Ovary (tissue), 7 donors: ENCODE measurements at regions not wholly inside any gene's neighbourhood (a gene's known extent, or its start where the extent isn't known, plus 50 kb on each side); places are given as distances from the start of the nearest gene placed in this dataset.

Experiments used
- DNase-seq, 5 donors: peaks; one replicate each; pipeline ENCODE4 v3.0.0-alpha.2; 2019 to 2020
- H3K27ac ChIP-seq, 2 donors: fragments of 200-600 bp; one replicate each; pipeline versions ENCODE4 v1.5.1 to v1.8.0; 2019 to 2022
- H3K27me3 ChIP-seq: fragments of 200-600 bp; one replicate; pipeline ENCODE4 v1.8.0; 2022
- H3K36me3 ChIP-seq: fragments of 200-600 bp; sonication (generic); one replicate; pipeline ENCODE4 v1.5.1; 2019
- H3K4me1 ChIP-seq: one replicate; pipeline ENCODE4 v1.8.1; 2013; ENCODE audit warnings: mild to moderate bottlenecking, moderate library complexity; ENCODE audit not compliant: insufficient read depth
- H3K4me3 ChIP-seq: fragments of 200-600 bp; sonication (generic); one replicate; pipeline ENCODE4 v1.5.1; 2017
- H3K9me3 ChIP-seq, 2 donors: fragments of 200-600 bp in 1 of 2; sonication (generic) in 1 of 2; one replicate each; pipeline versions ENCODE4 v1.5.1 to v1.8.1; 2013 to 2019; ENCODE audit warnings: mild to moderate bottlenecking in 1 of 2, moderate library complexity in 1 of 2
- EP300 ChIP-seq: sonication (generic); formaldehyde crosslinking; IDR thresholded peaks from one replicate; pipeline ENCODE4 v1.6.1; 2017; ENCODE audit warnings: antibody characterized with exemption
- POLR2A ChIP-seq: fragments of 450-650 bp; IDR thresholded peaks from one replicate; pipeline ENCODE4 v1.6.1; 2017; ENCODE audit warnings: antibody characterized with exemption, mild to moderate bottlenecking, moderate library complexity
- WGBS, 3 donors: extraction: QIAGEN DNeasy Blood & Tissue Kit in 1 of 3; methylation state at CpG; one replicate each; pipeline versions ENCODE4 v1.1.5 to v1.1.7; 2013 to 2017; 5-methylcytosine and 5-hydroxymethylcytosine counted together
- intact Hi-C, 4 donors: fragments of 100-400 bp; cut with DNase I; formaldehyde crosslinking; loops; one replicate each; pipeline versions ENCODE4 v1.11.0 to v1.15.1; 2022 to 2023
- TF ChIP-seq, protein P1 (sequence below), 3 donors: fragments of 450-650 bp in 2 of 3; fragments of 200-600 bp in 1 of 3; IDR thresholded peaks; one replicate each; pipeline versions ENCODE4 v1.5.1 to v1.8.0; 2016 to 2022; ENCODE audit warnings: antibody characterized with exemption in 3 of 3, mild to moderate bottlenecking in 1 of 3
- donor health status: DM: no; HTN: no; CAD: no; lungs with moderate emphysema.
- donor health status: DM: no; HTN: no; CAD: no.
- donor health status: Bipolar disorder and iron deficiency.
- donor health status: DM: no; HTN: no; CAD: no.
- donor health status: DM: yes; HTN: yes; CAD: no.

GRCh38 chr2:16180631-16181030 is 240.3 kb downstream of the MYCN start:
- no peak for DNase-seq
- intact Hi-C loops: no loop called here
- TF ChIP-seq EP300 (no peak), POLR2A (no peak)
- TF ChIP-seq, protein P1, sequence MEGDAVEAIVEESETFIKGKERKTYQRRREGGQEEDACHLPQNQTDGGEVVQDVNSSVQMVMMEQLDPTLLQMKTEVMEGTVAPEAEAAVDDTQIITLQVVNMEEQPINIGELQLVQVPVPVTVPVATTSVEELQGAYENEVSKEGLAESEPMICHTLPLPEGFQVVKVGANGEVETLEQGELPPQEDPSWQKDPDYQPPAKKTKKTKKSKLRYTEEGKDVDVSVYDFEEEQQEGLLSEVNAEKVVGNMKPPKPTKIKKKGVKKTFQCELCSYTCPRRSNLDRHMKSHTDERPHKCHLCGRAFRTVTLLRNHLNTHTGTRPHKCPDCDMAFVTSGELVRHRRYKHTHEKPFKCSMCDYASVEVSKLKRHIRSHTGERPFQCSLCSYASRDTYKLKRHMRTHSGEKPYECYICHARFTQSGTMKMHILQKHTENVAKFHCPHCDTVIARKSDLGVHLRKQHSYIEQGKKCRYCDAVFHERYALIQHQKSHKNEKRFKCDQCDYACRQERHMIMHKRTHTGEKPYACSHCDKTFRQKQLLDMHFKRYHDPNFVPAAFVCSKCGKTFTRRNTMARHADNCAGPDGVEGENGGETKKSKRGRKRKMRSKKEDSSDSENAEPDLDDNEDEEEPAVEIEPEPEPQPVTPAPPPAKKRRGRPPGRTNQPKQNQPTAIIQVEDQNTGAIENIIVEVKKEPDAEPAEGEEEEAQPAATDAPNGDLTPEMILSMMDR (IDR thresholded peaks at IDR 0.05): no peak
- H3K27me3 ChIP-seq: no peaks in the 10 kb centered on the region
- no peaks in the 10 kb centered on the region for H3K9me3 ChIP-seq
- WGBS, 3 donors: 91 to 94% (median 94%) methylated on average over 6 of the region's 6 CpGs
- H3K4me3 ChIP-seq: no peak overlapping the region
- no peak overlapping the region for H3K27ac ChIP-seq
- H3K4me1 ChIP-seq: no peaks in the 10 kb centered on the region
- H3K36me3 ChIP-seq: no peaks in the 10 kb centered on the region

DNA sequence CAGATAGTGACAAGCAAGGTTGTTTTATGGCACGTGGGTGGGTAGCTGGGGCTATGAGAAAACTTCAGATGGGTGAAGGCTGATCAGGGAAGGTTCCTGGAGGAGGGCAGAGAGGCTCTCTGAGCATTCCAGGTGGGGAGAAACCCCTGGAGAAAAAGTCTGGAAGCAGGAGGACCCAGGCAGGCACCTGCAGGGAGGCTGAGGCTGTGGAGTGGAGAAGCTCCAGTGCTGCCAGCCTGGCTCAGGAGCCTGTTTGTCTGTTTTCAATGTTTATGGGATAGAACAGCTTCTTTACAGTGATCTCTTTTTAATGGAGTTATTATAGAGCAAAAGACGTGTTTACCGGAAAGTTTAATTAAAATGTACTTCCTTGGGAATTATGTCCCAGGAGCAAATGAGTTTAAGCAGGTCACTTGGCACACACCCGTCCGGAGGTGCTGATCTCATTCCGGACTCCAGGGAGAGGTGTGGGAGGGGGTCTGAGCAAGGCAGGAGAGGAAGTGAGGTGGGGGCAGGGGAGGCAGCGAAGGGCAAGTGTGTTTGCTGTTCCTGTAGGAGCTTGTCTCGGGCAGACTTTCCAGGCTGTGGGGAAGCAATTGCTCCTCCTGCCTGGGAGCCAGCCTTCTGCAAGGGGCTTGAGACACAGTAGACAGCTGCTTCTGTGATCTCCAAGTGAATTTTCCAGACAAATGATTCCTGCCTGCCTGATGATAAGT is 239.5 kb downstream of the MYCN start:
- TF ChIP-seq, protein P1 (IDR thresholded peaks at IDR 0.05): no peak
- no peak for TF ChIP-seq EP300
- TF ChIP-seq POLR2A: no peak
- Histone ChIP-seq H3K36me3 (no peaks in the 10 kb centered on the region), H3K27ac (no peak overlapping the region), H3K4me3 (no peak overlapping the region), H3K4me1 (no peaks in the 10 kb centered on the region), H3K27me3 (no peaks in the 10 kb centered on the region), H3K9me3 (no peaks in the 10 kb centered on the region)
- no peak for DNase-seq
- 32 to 37% (median 34%) methylated on average over 8 of the region's 8 CpGs for WGBS, 3 donors
- intact Hi-C loops: no loop called here

DNA sequence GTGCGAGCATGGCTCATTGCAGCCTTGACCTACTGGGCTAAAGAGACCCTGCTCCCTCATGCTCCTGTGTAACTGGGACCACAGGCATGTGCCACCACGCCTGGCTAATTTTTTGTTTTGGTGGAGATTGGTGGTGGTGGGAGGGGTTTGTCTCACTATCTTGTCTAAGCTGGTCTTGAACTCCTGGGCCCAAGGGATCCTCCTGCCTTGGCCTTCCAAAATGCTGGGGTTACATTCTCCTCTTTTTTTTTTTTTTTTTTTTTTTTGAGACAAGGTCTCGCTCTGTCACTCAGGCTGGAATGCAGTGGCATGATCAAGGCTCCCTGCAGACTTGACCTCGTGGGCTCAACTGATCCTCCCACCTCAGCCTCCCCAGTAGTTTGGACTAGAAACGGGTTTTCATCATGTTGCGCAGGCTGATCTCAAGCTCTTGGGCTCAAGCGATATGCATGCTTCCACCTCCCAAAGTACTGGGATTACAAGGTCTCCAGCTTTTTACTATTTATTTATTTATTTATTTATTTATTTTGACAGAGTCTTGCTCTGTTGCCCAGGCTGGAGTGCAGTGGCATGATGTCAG is 238.3 kb downstream of the MYCN start:
- TF ChIP-seq, protein P1 (IDR thresholded peaks at IDR 0.05): no peak
- no peak for TF ChIP-seq EP300
- TF ChIP-seq POLR2A: no peak
- Histone ChIP-seq H3K27ac (no peak overlapping the region), H3K4me1 (no peaks in the 10 kb centered on the region), H3K27me3 (no peaks in the 10 kb centered on the region), H3K36me3 (no peaks in the 10 kb centered on the region), H3K4me3 (no peak overlapping the region), H3K9me3 (no peaks in the 10 kb centered on the region)
- WGBS, 3 donors: 90 to 94% (median 94%) methylated on average over 7 of the region's 7 CpGs
- intact Hi-C loops: no loop called here
- no peak for DNase-seq

GRCh38 chr2:16177671-16178180 is 237.4 kb downstream of the MYCN start:
- intact Hi-C loops: no loop called here
- H3K4me1 ChIP-seq: no peaks in the 10 kb centered on the region
- TF ChIP-seq POLR2A (no peak), EP300 (no peak)
- TF ChIP-seq, protein P1 (IDR thresholded peaks at IDR 0.05): no peak
- no peak for DNase-seq
- H3K36me3 ChIP-seq: no peaks in the 10 kb centered on the region
- no peaks in the 10 kb centered on the region for H3K27me3 ChIP-seq
- no peak overlapping the region for H3K27ac ChIP-seq
- H3K4me3 ChIP-seq: no peak overlapping the region
- H3K9me3 ChIP-seq: no peaks in the 10 kb centered on the region
